Astrocyte (in vitro differentiated cells and primary cell): ENCODE measurements at regions not wholly inside any gene's neighbourhood (a gene's known extent, or its start where the extent isn't known, plus 50 kb on each side); places are given as distances from the start of the nearest gene placed in this dataset.
"Not testable (repeated sequence)": the region's sequence is repeated elsewhere in the genome, so short reads cannot be mapped to it uniquely, and the experiment has no call there.

ENCODE experiments used
- DNase-seq: peaks from one replicate; pipeline ENCODE4 v3.0.0-alpha.2; 2010; ENCODE audit warnings: low read depth
- FAIRE-seq: peaks from 2 replicates; lab custom pipeline; 2011; peaks lifted over from hg19 to GRCh38; lab: Jason Lieb, UNC
- H2AFZ ChIP-seq: 2 replicates; pipeline ENCODE4 v1.6.0; 2012; ENCODE audit warnings: low read depth, low read length, inconsistent platforms
- H3K27ac ChIP-seq: 2 replicates; pipeline ENCODE4 v1.5.1; 2011; ENCODE audit warnings: low read depth, low read length, inconsistent platforms
- H3K27me3 ChIP-seq: 2 replicates; pipeline ENCODE4 v1.6.0; 2011; ENCODE audit warnings: low read length, inconsistent platforms; ENCODE audit not compliant: insufficient read depth
- H3K36me3 ChIP-seq: 2 replicates; pipeline ENCODE4 v1.5.1; 2011; ENCODE audit warnings: low read length, inconsistent platforms; ENCODE audit not compliant: insufficient read depth
- H3K4me1 ChIP-seq: 2 replicates; pipeline ENCODE4 v1.5.1; 2011; ENCODE audit warnings: low read length, inconsistent platforms; ENCODE audit not compliant: insufficient read depth
- H3K4me2 ChIP-seq: 2 replicates; pipeline ENCODE4 v1.6.0; 2012; ENCODE audit warnings: low read length, inconsistent platforms
- H3K4me3 ChIP-seq: 2 replicates; pipeline ENCODE4 v1.5.1; 2011; ENCODE audit warnings: low read depth, mild to moderate bottlenecking, low read length, inconsistent platforms; ENCODE audit not compliant: insufficient read depth
- H3K79me2 ChIP-seq: 2 replicates; pipeline ENCODE4 v1.6.0; 2012; ENCODE audit warnings: mild to moderate bottlenecking, low read length, inconsistent platforms; ENCODE audit not compliant: insufficient read depth
- H3K9ac ChIP-seq: 2 replicates; pipeline ENCODE4 v1.6.0; 2012; ENCODE audit warnings: mild to moderate bottlenecking, low read length, inconsistent platforms
- H3K9me3 ChIP-seq: 2 replicates; pipeline ENCODE4 v1.5.1; 2012; ENCODE audit warnings: low read depth, mild to moderate bottlenecking, low read length, inconsistent platforms; ENCODE audit not compliant: insufficient read depth
- H4K20me1 ChIP-seq: 2 replicates; pipeline ENCODE4 v1.6.0; 2012; ENCODE audit warnings: low read length, inconsistent platforms; ENCODE audit not compliant: insufficient read depth
- H3K27ac Mint-ChIP-seq: one replicate; pipeline ENCODE4 v1.8.0; 2021; ENCODE audit warnings: mild to moderate bottlenecking, mixed read lengths; ENCODE audit not compliant: unreplicated experiment
- H3K27me3 Mint-ChIP-seq: one replicate; pipeline ENCODE4 v1.8.0; 2021; ENCODE audit warnings: low read depth, mixed read lengths; ENCODE audit not compliant: unreplicated experiment
- H3K36me3 Mint-ChIP-seq: one replicate; pipeline ENCODE4 v1.8.0; 2021; ENCODE audit warnings: low read depth, mixed read lengths; ENCODE audit not compliant: unreplicated experiment
- H3K4me1 Mint-ChIP-seq: one replicate; pipeline ENCODE4 v1.8.0; 2021; ENCODE audit warnings: low read depth, mixed read lengths; ENCODE audit not compliant: unreplicated experiment
- H3K4me3 Mint-ChIP-seq: one replicate; pipeline ENCODE4 v1.8.0; 2021; ENCODE audit warnings: mild to moderate bottlenecking, moderate library complexity, mixed read lengths; ENCODE audit not compliant: unreplicated experiment
- H3K9me3 Mint-ChIP-seq: one replicate; pipeline ENCODE4 v1.8.0; 2021; ENCODE audit warnings: mild to moderate bottlenecking, mixed read lengths; ENCODE audit not compliant: unreplicated experiment
- EZH2 ChIP-seq: IDR thresholded peaks from 2 replicates; pipeline ENCODE4 v1.6.1; 2012; ENCODE audit warnings: mild to moderate bottlenecking, low read length, inconsistent platforms; ENCODE audit not compliant: insufficient read depth
- TF ChIP-seq, protein P1 (sequence below): IDR thresholded peaks from 2 replicates; pipeline ENCODE4 v1.5.1; 2011; ENCODE audit warnings: low read depth, mild to moderate bottlenecking, inconsistent platforms, low read length, moderate library complexity; ENCODE audit not compliant: insufficient read depth

GRCh38 chr12:73125148-73125547 lies 853.0 kb downstream of the TRHDE start:
- H2AFZ ChIP-seq: no peak overlapping the region
- Mint-ChIP-seq H3K9me3 (no peaks in the 10 kb centered on the region), H3K4me1 (no peaks in the 10 kb centered on the region), H3K27me3 (no peaks in the 10 kb centered on the region), H3K36me3 (no peaks in the 10 kb centered on the region), H3K4me3 (no peak overlapping the region), H3K27ac (no peak overlapping the region)
- H3K36me3 ChIP-seq: no peaks in the 10 kb centered on the region
- no peaks in the 10 kb centered on the region for H3K9me3 ChIP-seq
- H3K27me3 ChIP-seq: no peaks in the 10 kb centered on the region
- no peaks in the 10 kb centered on the region for H4K20me1 ChIP-seq
- H3K79me2 ChIP-seq: no peaks in the 10 kb centered on the region
- no peak for FAIRE-seq
- H3K27ac ChIP-seq: no peak overlapping the region
- DNase-seq: no peak
- H3K4me1 ChIP-seq: no peaks in the 10 kb centered on the region
- TF ChIP-seq, protein P1, sequence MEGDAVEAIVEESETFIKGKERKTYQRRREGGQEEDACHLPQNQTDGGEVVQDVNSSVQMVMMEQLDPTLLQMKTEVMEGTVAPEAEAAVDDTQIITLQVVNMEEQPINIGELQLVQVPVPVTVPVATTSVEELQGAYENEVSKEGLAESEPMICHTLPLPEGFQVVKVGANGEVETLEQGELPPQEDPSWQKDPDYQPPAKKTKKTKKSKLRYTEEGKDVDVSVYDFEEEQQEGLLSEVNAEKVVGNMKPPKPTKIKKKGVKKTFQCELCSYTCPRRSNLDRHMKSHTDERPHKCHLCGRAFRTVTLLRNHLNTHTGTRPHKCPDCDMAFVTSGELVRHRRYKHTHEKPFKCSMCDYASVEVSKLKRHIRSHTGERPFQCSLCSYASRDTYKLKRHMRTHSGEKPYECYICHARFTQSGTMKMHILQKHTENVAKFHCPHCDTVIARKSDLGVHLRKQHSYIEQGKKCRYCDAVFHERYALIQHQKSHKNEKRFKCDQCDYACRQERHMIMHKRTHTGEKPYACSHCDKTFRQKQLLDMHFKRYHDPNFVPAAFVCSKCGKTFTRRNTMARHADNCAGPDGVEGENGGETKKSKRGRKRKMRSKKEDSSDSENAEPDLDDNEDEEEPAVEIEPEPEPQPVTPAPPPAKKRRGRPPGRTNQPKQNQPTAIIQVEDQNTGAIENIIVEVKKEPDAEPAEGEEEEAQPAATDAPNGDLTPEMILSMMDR: no peak
- no peak for TF ChIP-seq EZH2
- no peak overlapping the region for H3K9ac ChIP-seq
- no peak overlapping the region for H3K4me3 ChIP-seq
- no peak overlapping the region for H3K4me2 ChIP-seq

GRCh38 chr12:73136386-73136785 lies 864.2 kb downstream of the TRHDE start:
- H3K36me3 Mint-ChIP-seq: no peaks in the 10 kb centered on the region
- no peak for FAIRE-seq

GRCh38 chr12:73139642-73140041 lies 867.5 kb downstream of the TRHDE start:
- not testable (repeated sequence) for H3K9me3 ChIP-seq, H3K36me3 Mint-ChIP-seq, H3K27ac ChIP-seq, H3K4me3 Mint-ChIP-seq, H3K9ac ChIP-seq, H2AFZ ChIP-seq, FAIRE-seq, H3K4me1 Mint-ChIP-seq, H3K4me3 ChIP-seq, H3K79me2 ChIP-seq, H3K9me3 Mint-ChIP-seq, H3K27me3 Mint-ChIP-seq, H3K27me3 ChIP-seq, H3K4me2 ChIP-seq, H3K27ac Mint-ChIP-seq, DNase-seq, H3K36me3 ChIP-seq, H4K20me1 ChIP-seq, H3K4me1 ChIP-seq

More at GRCh38 chr12:73136386-73136785, 864.2 kb downstream of the TRHDE start:
- no peak overlapping the region for H3K27ac Mint-ChIP-seq
- no peaks in the 10 kb centered on the region for H3K4me1 Mint-ChIP-seq
- TF ChIP-seq, protein P1: no peak
- no peak for TF ChIP-seq EZH2
- no peaks in the 10 kb centered on the region for H3K36me3 ChIP-seq
- no peak overlapping the region for H3K4me2 ChIP-seq
- H3K27me3 Mint-ChIP-seq: no peaks in the 10 kb centered on the region
- H3K9ac ChIP-seq: no peak overlapping the region
- H2AFZ ChIP-seq: no peak overlapping the region
- H4K20me1 ChIP-seq: no peaks in the 10 kb centered on the region
- no peaks in the 10 kb centered on the region for H3K79me2 ChIP-seq
- H3K4me3 Mint-ChIP-seq: no peak overlapping the region
- H3K9me3 Mint-ChIP-seq: no peaks in the 10 kb centered on the region
- H3K9me3 ChIP-seq: no peaks in the 10 kb centered on the region
- no peaks in the 10 kb centered on the region for H3K4me1 ChIP-seq
- no peak overlapping the region for H3K4me3 ChIP-seq
- no peaks in the 10 kb centered on the region for H3K27me3 ChIP-seq
- DNase-seq: no peak
- H3K27ac ChIP-seq: no peak overlapping the region
